DOHH2 (cell line): ENCODE measurements at regions not wholly inside any gene's neighbourhood (a gene's known extent, or its start where the extent isn't known, plus 50 kb on each side); places are given as distances from the start of the nearest gene placed in this dataset.

ENCODE experiments used
- H3F3A ChIP-seq: fragments of 200-600 bp; sonication (generic), shearing (Covaris generic); 2 replicates; pipeline ENCODE4 v1.6.0; 2016; ENCODE audit warnings: antibody characterized with exemption, mild to moderate bottlenecking; ENCODE audit not compliant: control insufficient read depth, insufficient read depth
- H3K27ac ChIP-seq: fragments of 200-600 bp; sonication (generic); 2 replicates; pipeline ENCODE4 v1.5.1; 2014; ENCODE audit warnings: low read depth, mild to moderate bottlenecking, low read length, moderate library complexity
- H3K27me3 ChIP-seq: fragments of 200-600 bp; sonication (generic); 2 replicates; pipeline ENCODE4 v1.6.1; 2014; ENCODE audit warnings: mild to moderate bottlenecking, low read length, mixed read lengths; ENCODE audit not compliant: control insufficient read depth
- H3K36me3 ChIP-seq: fragments of 200-600 bp; sonication (generic); 2 replicates; pipeline ENCODE4 v1.6.1; 2014; ENCODE audit warnings: mild to moderate bottlenecking, low read length, moderate library complexity, mixed read lengths; ENCODE audit not compliant: control insufficient read depth
- H3K4me1 ChIP-seq: fragments of 200-600 bp; sonication (generic); 2 replicates; pipeline ENCODE4 v1.6.1; 2014; ENCODE audit warnings: mild to moderate bottlenecking, low read length, mixed read lengths; ENCODE audit not compliant: control insufficient read depth
- H3K4me2 ChIP-seq: fragments of 200-600 bp; sonication (generic); 2 replicates; pipeline ENCODE4 v1.6.0; 2014; ENCODE audit warnings: mild to moderate bottlenecking, low read length, moderate library complexity
- H3K4me3 ChIP-seq: fragments of 200-600 bp; sonication (generic); 2 replicates; pipeline ENCODE4 v1.5.1; 2014; ENCODE audit warnings: mild to moderate bottlenecking, low read length, mixed read lengths
- H3K79me2 ChIP-seq: fragments of 200-600 bp; sonication (generic); 2 replicates; pipeline ENCODE4 v1.6.1; 2014; ENCODE audit warnings: mild to moderate bottlenecking, low read length, mixed read lengths; ENCODE audit not compliant: control insufficient read depth
- H3K9me2 ChIP-seq: fragments of 200-600 bp; sonication (generic); replicated peaks from 2 replicates; pipeline ENCODE4 v1.6.1; 2014; ENCODE audit warnings: mild to moderate bottlenecking, low read length, mixed read lengths; ENCODE audit not compliant: control insufficient read depth
- H3K9me3 ChIP-seq: fragments of 200-600 bp; sonication (generic); 2 replicates; pipeline ENCODE4 v1.6.1; 2014; ENCODE audit warnings: antibody characterized with exemption, low read length, mixed read lengths; ENCODE audit not compliant: control insufficient read depth, insufficient read depth
- H4K20me1 ChIP-seq: fragments of 200-600 bp; sonication (generic); 2 replicates; pipeline ENCODE4 v1.6.0; 2014; ENCODE audit warnings: low read depth, mild to moderate bottlenecking, antibody characterized with exemption, low read length, moderate library complexity; ENCODE audit not compliant: control insufficient read depth, insufficient read depth
- EZH2phosphoT487 ChIP-seq: fragments of 200-600 bp; sonication (generic); IDR thresholded peaks from 2 replicates; pipeline ENCODE4 v1.6.1; 2017; ENCODE audit warnings: borderline replicate concordance, mild to moderate bottlenecking, antibody characterized with exemption, low read length, moderate library complexity, mixed read lengths
- TF ChIP-seq, protein P1 (sequence below): fragments of 200-600 bp; sonication (generic); IDR thresholded peaks from one replicate; pipeline ENCODE4 v1.5.1; 2014; ENCODE audit warnings: antibody characterized with exemption, mild to moderate bottlenecking, low read depth, low read length; ENCODE audit not compliant: poor library complexity, severe bottlenecking

DNA sequence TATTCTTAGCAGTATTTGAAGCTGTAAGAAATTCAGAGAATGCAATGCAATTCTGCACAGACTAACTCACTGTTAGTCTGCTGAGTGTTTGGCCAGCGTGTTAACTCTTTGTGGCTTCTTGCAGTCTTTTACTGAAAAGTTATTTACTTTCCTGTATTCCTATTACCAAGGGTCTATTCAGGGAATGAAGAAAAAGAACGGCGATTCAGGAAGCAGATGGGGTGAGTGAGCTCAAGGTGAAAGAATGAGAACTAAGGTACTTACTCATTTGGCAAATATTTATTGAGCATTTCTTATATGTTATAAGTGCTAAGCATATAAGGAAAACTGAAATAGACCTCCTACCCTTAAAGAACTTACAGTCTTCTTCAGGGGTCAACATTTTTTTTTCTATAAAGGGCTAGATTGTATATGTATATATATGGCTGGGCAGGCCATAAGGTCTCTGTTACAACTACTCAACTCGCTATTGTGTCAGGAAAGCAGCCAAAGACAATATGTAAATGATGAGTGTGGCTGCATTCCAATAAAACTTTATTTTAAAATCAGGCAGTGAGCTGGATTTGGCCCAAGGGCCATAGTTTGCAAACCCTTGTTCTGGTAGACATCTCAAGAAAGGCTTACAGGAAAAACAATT, 271.9 kb upstream of the GADL1 start:
- Histone ChIP-seq H3K9me2 (no peaks in the 10 kb centered on the region), H3K27me3 (no peaks in the 10 kb centered on the region), H3K4me2 (no peak overlapping the region), H3K79me2 (no peaks in the 10 kb centered on the region), H3K4me1 (no peaks in the 10 kb centered on the region), H4K20me1 (no peaks in the 10 kb centered on the region), H3K4me3 (no peak overlapping the region), H3K36me3 (no peaks in the 10 kb centered on the region), H3K27ac (no peak overlapping the region), H3F3A (no peaks in the 10 kb centered on the region), H3K9me3 (no peaks in the 10 kb centered on the region)
- TF ChIP-seq, protein P1, sequence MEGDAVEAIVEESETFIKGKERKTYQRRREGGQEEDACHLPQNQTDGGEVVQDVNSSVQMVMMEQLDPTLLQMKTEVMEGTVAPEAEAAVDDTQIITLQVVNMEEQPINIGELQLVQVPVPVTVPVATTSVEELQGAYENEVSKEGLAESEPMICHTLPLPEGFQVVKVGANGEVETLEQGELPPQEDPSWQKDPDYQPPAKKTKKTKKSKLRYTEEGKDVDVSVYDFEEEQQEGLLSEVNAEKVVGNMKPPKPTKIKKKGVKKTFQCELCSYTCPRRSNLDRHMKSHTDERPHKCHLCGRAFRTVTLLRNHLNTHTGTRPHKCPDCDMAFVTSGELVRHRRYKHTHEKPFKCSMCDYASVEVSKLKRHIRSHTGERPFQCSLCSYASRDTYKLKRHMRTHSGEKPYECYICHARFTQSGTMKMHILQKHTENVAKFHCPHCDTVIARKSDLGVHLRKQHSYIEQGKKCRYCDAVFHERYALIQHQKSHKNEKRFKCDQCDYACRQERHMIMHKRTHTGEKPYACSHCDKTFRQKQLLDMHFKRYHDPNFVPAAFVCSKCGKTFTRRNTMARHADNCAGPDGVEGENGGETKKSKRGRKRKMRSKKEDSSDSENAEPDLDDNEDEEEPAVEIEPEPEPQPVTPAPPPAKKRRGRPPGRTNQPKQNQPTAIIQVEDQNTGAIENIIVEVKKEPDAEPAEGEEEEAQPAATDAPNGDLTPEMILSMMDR = no peak
- no peak for TF ChIP-seq EZH2phosphoT487

DNA sequence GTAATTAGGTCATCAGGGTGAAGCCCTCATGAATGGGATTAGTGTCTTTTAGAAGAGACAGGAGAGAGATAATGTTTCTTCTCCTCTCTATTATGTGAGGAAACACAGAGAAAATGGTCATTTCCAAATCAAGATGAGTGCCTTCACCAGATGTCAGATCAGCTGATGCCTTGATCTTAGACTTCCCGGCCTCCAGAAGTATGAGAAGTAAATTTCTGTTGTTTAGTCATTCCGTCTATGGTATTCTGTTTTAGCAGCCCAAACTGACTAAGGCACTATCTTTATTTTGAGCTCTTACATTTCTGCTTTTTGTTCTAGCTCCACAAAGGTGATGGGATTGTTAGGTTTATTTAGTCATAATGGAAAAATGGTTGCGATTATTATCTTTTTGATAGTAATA, 273.2 kb upstream of the GADL1 start:
- no peak overlapping the region for H3K4me2 ChIP-seq
- no peaks in the 10 kb centered on the region for H3K9me3 ChIP-seq
- no peak for TF ChIP-seq EZH2phosphoT487
- TF ChIP-seq, protein P1 = no peak
- H3K79me2 ChIP-seq = no peaks in the 10 kb centered on the region
- no peak overlapping the region for H3K27ac ChIP-seq
- H3F3A ChIP-seq = no peaks in the 10 kb centered on the region
- no peak overlapping the region for H3K4me3 ChIP-seq
- H3K4me1 ChIP-seq = no peaks in the 10 kb centered on the region
- H4K20me1 ChIP-seq = no peaks in the 10 kb centered on the region
- no peaks in the 10 kb centered on the region for H3K9me2 ChIP-seq
- no peaks in the 10 kb centered on the region for H3K27me3 ChIP-seq
- H3K36me3 ChIP-seq = no peaks in the 10 kb centered on the region

DNA sequence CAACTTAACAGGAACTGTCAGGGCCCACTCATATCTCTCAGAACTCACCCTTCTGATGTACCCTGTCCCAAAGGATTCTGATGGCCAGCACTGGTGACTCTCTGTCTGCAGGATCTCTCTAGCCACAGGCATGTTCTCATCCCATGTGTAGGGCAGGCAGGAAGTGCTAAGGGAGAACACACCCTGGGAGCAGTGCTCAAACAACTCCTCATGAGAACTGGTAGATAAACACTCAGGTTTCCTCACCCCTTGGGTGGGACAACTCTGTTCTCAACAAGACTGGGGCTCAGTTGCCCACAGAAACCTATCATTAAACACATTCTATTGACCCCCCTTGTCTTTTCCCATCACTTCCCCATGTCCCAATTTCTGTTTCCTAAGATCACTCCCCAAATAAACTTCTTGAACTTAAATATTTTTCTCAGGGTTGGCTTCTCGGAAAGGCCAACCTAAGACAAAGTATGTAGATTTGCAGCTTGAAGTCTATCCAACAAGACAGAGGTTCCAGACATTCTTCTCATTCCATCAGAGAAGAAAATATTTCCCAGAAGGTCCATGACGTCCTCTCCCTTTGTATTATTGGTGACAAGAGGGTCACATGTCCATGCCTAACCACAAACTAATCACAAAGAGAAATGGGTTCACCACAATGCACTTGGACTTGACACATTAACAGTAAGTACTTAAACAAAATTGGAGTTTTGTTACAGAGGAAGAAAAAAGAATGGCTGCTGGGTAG, 276.6 kb upstream of the GADL1 start:
- H3K27ac ChIP-seq = no peak overlapping the region
- no peak for TF ChIP-seq EZH2phosphoT487
- TF ChIP-seq, protein P1 = no peak

More for the DNA sequence above, 276.6 kb upstream of the GADL1 start:
- Histone ChIP-seq H3K79me2 (no peaks in the 10 kb centered on the region), H3K4me1 (no peaks in the 10 kb centered on the region), H3K9me3 (no peaks in the 10 kb centered on the region), H3K4me3 (no peak overlapping the region), H3K9me2 (no peaks in the 10 kb centered on the region), H4K20me1 (no peaks in the 10 kb centered on the region), H3F3A (no peaks in the 10 kb centered on the region), H3K36me3 (no peaks in the 10 kb centered on the region), H3K27me3 (no peaks in the 10 kb centered on the region), H3K4me2 (no peak overlapping the region)
